GM12864 (cell line): ENCODE measurements at regions not wholly inside any gene's neighbourhood (a gene's known extent, or its start where the extent isn't known, plus 50 kb on each side); places are given as distances from the start of the nearest gene placed in this dataset.

Source experiments
- DNase-seq: peaks from one replicate; pipeline ENCODE4 v3.0.0-alpha.2; 2011; ENCODE audit warnings: low read depth
- H3K4me3 ChIP-seq: 2 replicates; pipeline ENCODE4 v1.5.1; 2011; ENCODE audit warnings: mild to moderate bottlenecking, low read depth, low read length, control low read depth
- CTCF ChIP-seq: IDR thresholded peaks from 2 replicates; pipeline ENCODE4 v1.5.1; 2011; ENCODE audit warnings: low read depth, mild to moderate bottlenecking, moderate library complexity, low read length, control low read depth, inconsistent platforms; ENCODE audit errors: missing control alignments

GRCh38 chr4:65195666-65196065 lies 474.6 kb downstream of the EPHA5 start:
- no peak for TF ChIP-seq CTCF
- DNase-seq = no peak
- no peak overlapping the region for H3K4me3 ChIP-seq

GRCh38 chr4:65195002-65195401 lies 475.3 kb downstream of the EPHA5 start:
- TF ChIP-seq CTCF = no peak
- DNase-seq = no peak

GRCh38 chr4:65193985-65194384 lies 476.3 kb downstream of the EPHA5 start:
- H3K4me3 ChIP-seq = no peak overlapping the region
- no peak for TF ChIP-seq CTCF
- DNase-seq = no peak

More at GRCh38 chr4:65195002-65195401, 475.3 kb downstream of the EPHA5 start:
- no peak overlapping the region for H3K4me3 ChIP-seq

- TF ChIP-seq CTCF = no peak
These were observed 479.5 kb downstream of the EPHA5 start for GRCh38 chr4:65190780-65191179.

GRCh38 chr4:65175585-65175984 lies 494.7 kb downstream of the EPHA5 start:
- no peak for TF ChIP-seq CTCF
- H3K4me3 ChIP-seq = no peak overlapping the region
- no peak for DNase-seq

More at GRCh38 chr4:65190780-65191179, 479.5 kb downstream of the EPHA5 start:
- DNase-seq = no peak
- no peak overlapping the region for H3K4me3 ChIP-seq

GRCh38 chr4:65170768-65171514 lies 499.3 kb downstream of the EPHA5 start:
- DNase-seq = no peak
- H3K4me3 ChIP-seq = no peak overlapping the region
- TF ChIP-seq CTCF = no peak

- DNase-seq = no peak
- H3K4me3 ChIP-seq = no peak overlapping the region
- TF ChIP-seq CTCF = no peak
These were observed 502.6 kb downstream of the EPHA5 start for GRCh38 chr4:65167719-65168118.
